ENCODE measurements at regions not wholly inside any gene's neighbourhood (a gene's known extent, or its start where the extent isn't known, plus 50 kb on each side); places are given as distances from the start of the nearest gene placed in this dataset.
A peak's percentile ranks its signal among the peaks of the same experiment; 100 is the strongest.

DNA sequence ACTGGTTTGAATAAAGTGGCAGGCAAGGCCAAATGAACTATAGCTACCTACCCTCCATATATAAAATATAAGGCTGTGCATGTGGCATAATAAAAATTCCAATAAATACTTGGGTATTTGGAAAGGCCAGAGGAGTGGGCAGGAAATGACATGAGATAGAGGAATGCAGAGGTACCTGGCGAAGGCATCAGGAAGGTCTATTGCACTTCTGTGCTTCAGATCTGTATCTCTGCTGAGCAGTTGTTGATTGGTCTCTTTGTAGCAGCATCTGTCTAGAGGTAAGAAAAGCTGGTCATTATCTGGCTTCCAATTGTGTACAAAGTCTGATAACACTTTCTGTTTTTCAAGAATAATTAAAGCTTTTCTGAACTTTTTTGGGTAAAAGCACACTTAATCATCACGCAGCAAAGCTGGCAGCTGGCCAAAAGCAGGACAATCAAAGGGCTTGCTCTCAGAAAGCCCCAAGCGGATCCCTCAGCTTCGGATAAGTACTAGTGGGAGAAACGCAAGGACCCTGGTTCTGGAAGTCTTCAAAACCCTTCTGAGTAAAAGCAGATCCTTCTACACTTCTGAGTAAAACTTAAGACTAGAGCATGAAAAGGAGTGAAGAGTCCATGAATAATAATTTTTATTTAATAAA lies 120.1 kb upstream of the TCF21 start:
- no peaks in the 10 kb centered on the region for H3K9me1 ChIP-seq (replicated peaks; ENCODE audit: control insufficient read depth, extremely low read depth, insufficient read depth, low read length)
- no TSS peak for BruUV-seq (replicated peaks)
- H3K27me3 ChIP-seq (ENCODE audit: control insufficient read depth in 2 of 2, insufficient read depth in 2 of 2, low read length in 2 of 2): peaks cover 8 to 12% of the 10 kb centered on the region in 2 experiments
- no peaks in the 10 kb centered on the region for H3K79me2 ChIP-seq (ENCODE audit: control insufficient read depth, insufficient read depth, low read length)
- no peak overlapping the region for H3K4me2 ChIP-seq (ENCODE audit: insufficient read depth, low read length)
- dilution Hi-C loops (cut with MboI; ENCODE audit: extremely low pct_ligation_motif_present, low sequenced_read_pairs) (no loop called here), intact Hi-C loops (cut with micrococcal nuclease) (no loop called here)
- TF ChIP-seq MYC (IDR thresholded peaks at IDR 0.05; ENCODE audit: low read depth, low read length) (no peak), JUN (IDR thresholded peaks at IDR 0.05; ENCODE audit: borderline replicate concordance, insufficient read depth, insufficient read length, low read depth) (no peak), FOS (IDR thresholded peaks at IDR 0.05; ENCODE audit: borderline replicate concordance, insufficient read depth, low read length) (no peak), EZH2 (IDR thresholded peaks at IDR 0.05; ENCODE audit: borderline replicate concordance, low read depth, low read length, severe bottlenecking) (no peak), GATA2 (IDR thresholded peaks at IDR 0.05; ENCODE audit: insufficient read depth, insufficient read length, low read depth, low read length) (peak; percentile 73)
- CTCF ChIA-PET: interaction anchor here (1.2 kb wide), 1 partner anchor 11 kb away, joined by 3 read pairs; no protein-coding TSS in a partner anchor
- H3K9me3 ChIP-seq (replicated peaks; ENCODE audit: control insufficient read depth, insufficient read depth, low read length): no peaks in the 10 kb centered on the region
- no peak overlapping the region for H2AFZ ChIP-seq (ENCODE audit: low read depth, low read length)
- no peaks in the 10 kb centered on the region for H3K36me3 ChIP-seq (ENCODE audit: control insufficient read depth in 2 of 2, extremely low read depth in 1 of 2, insufficient read depth in 2 of 2, low read length in 2 of 2)
- H3K9ac ChIP-seq (replicated peaks; ENCODE audit: extremely low read depth, insufficient read depth, low read length): no peak overlapping the region
- H3K4me1 ChIP-seq (ENCODE audit: control insufficient read depth, extremely low read depth, insufficient read depth, low read length): peaks cover 3% of the 10 kb centered on the region
- FAIRE-seq (peak; percentile 59), DNase-seq (ENCODE audit: low read depth, low spot score) (peak; percentile 40)
- H3K27ac ChIP-seq (ENCODE audit: insufficient read depth, low read depth, low read length): no peak overlapping the region
- POLR2A ChIA-PET: no interaction called here
- H3K4me3 ChIP-seq (replicated peaks in 1 of 3; ENCODE audit: insufficient read depth in 1 of 3, low read depth in 1 of 3, low read length in 3 of 3): no peak overlapping the region
- H4K20me1 ChIP-seq (replicated peaks; ENCODE audit: control insufficient read depth, extremely low read depth, insufficient read depth, low read length): no peaks in the 10 kb centered on the region

DNA sequence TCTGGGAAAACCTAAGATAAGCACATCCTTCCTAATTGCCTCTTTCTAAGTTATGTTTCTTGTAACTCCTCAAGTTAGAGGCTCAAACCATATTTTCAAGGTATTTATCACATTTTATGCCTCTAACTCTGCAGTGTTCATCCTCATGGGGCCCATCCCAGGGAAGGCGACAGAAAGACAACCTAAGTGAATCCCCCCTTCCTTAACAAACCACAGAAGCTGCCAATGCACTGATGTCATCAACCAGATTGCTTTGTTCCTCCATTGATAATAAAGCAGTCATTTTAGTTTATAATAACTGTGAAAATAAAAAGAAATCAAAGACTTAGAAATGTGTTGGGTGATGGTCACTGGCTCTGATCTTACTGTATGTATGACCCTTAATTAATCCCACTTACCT lies 119.5 kb upstream of the TCF21 start:
- Histone ChIP-seq H3K36me3 (ENCODE audit: control insufficient read depth in 2 of 2, extremely low read depth in 1 of 2, insufficient read depth in 2 of 2, low read length in 2 of 2) (no peaks in the 10 kb centered on the region), H2AFZ (ENCODE audit: low read depth, low read length) (no peak overlapping the region), H3K27ac (ENCODE audit: insufficient read depth, low read depth, low read length) (no peak overlapping the region), H3K9me3 (replicated peaks; ENCODE audit: control insufficient read depth, insufficient read depth, low read length) (no peaks in the 10 kb centered on the region), H3K4me1 (ENCODE audit: control insufficient read depth, extremely low read depth, insufficient read depth, low read length) (peaks cover 10% of the 10 kb centered on the region), H3K79me2 (ENCODE audit: control insufficient read depth, insufficient read depth, low read length) (no peaks in the 10 kb centered on the region), H3K4me3 (replicated peaks in 1 of 3; ENCODE audit: insufficient read depth in 1 of 3, low read depth in 1 of 3, low read length in 3 of 3) (no peak overlapping the region), H3K9ac (replicated peaks; ENCODE audit: extremely low read depth, insufficient read depth, low read length) (no peak overlapping the region), H4K20me1 (replicated peaks; ENCODE audit: control insufficient read depth, extremely low read depth, insufficient read depth, low read length) (no peaks in the 10 kb centered on the region), H3K9me1 (replicated peaks; ENCODE audit: control insufficient read depth, extremely low read depth, insufficient read depth, low read length) (no peaks in the 10 kb centered on the region), H3K27me3 (ENCODE audit: control insufficient read depth in 2 of 2, insufficient read depth in 2 of 2, low read length in 2 of 2) (peaks cover 6 to 7% of the 10 kb centered on the region in 2 experiments), H3K4me2 (ENCODE audit: insufficient read depth, low read length) (no peak overlapping the region)
- TF ChIP-seq FOS (IDR thresholded peaks at IDR 0.05; ENCODE audit: borderline replicate concordance, insufficient read depth, low read length) (no peak), POLR2AphosphoS5 (IDR thresholded peaks at IDR 0.05; ENCODE audit: insufficient read depth, low read depth, low read length) (no peak), GATA2 (IDR thresholded peaks at IDR 0.05; ENCODE audit: insufficient read depth, insufficient read length, low read depth, low read length) (no peak)
- no peak for DNase-seq (ENCODE audit: low read depth, low spot score)
- POLR2A ChIA-PET: no interaction called here
- CTCF ChIA-PET: no interaction called here
- no peak for FAIRE-seq
- intact Hi-C loops (cut with micrococcal nuclease) (no loop called here), dilution Hi-C loops (cut with MboI; ENCODE audit: extremely low pct_ligation_motif_present, low sequenced_read_pairs) (no loop called here)
- no TSS peak for BruUV-seq (replicated peaks)
